Kidney capillary endothelial cell (primary cell): ENCODE measurements at regions not wholly inside any gene's neighbourhood (a gene's known extent, or its start where the extent isn't known, plus 50 kb on each side); places are given as distances from the start of the nearest gene placed in this dataset.
"Not testable (repeated sequence)": the region's sequence is repeated elsewhere in the genome, so short reads cannot be mapped to it uniquely, and the experiment has no call there.

Experiments
- DNase-seq: peaks from one replicate; pipeline ENCODE4 v3.0.0-alpha.2; 2018; ENCODE audit warnings: low spot score

DNA sequence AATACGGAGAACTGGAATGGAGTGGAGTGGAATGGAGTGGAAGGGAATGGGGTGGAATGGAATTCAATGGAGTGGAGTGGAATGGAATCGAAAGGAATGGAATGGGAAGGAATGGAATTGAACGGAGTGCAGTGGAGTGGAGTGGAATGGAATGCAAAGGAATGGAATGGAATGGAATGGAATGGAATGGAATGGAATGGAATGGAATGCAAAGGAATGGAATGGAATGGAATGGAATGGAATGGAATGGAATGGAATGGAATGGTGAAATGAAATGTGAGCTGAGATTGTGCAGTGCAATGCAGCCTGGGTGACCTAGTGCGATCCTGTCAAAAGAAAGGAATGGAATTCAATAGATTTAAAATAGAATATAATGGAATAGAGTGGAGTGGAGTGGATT, 357.3 kb upstream of the WSB1 start:
- DNase-seq, result not testable (repeated sequence)

GRCh38 chr17:26937750-26938322, 356.1 kb upstream of the WSB1 start:
- DNase-seq, result not testable (repeated sequence)

DNA sequence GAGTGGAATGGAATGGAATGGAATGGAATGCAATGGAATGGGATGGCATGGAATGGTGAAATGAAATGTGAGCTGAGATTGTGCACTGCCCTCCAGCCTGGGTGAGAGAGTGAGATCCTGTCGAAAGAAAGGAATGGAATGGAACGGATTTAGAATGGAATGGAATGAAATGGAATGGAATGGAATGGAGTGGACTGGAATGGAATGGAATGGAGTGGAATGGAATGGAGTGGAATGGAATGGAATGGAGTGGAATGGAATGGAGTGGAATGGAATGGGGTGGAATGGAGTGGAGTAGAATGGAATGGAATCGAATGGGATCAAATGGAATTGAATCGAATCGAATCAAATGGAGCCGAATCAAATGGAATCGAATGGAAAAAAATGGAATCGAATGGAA, 354.2 kb upstream of the WSB1 start:
- not testable (repeated sequence) for DNase-seq

DNA sequence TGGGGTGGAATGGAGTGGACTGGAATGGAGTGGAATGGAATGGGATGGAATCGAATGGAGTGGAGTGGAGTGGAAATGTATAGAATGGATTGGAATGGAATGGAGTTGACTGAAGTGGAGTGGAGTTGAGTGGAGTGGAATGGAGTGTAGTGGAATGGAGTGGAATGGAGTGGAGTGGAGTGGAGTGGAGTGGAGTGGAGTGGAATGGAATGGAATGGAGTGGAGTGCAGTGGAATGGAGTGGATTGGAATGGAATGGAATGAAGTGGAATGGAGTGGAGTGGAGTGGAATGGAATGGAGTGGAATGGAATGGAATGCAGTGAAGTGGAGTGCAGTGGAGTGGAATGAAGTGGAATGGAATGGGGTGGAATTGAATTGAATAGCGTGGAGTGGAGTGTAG, 353.3 kb upstream of the WSB1 start:
- DNase-seq, result not testable (repeated sequence)

DNA sequence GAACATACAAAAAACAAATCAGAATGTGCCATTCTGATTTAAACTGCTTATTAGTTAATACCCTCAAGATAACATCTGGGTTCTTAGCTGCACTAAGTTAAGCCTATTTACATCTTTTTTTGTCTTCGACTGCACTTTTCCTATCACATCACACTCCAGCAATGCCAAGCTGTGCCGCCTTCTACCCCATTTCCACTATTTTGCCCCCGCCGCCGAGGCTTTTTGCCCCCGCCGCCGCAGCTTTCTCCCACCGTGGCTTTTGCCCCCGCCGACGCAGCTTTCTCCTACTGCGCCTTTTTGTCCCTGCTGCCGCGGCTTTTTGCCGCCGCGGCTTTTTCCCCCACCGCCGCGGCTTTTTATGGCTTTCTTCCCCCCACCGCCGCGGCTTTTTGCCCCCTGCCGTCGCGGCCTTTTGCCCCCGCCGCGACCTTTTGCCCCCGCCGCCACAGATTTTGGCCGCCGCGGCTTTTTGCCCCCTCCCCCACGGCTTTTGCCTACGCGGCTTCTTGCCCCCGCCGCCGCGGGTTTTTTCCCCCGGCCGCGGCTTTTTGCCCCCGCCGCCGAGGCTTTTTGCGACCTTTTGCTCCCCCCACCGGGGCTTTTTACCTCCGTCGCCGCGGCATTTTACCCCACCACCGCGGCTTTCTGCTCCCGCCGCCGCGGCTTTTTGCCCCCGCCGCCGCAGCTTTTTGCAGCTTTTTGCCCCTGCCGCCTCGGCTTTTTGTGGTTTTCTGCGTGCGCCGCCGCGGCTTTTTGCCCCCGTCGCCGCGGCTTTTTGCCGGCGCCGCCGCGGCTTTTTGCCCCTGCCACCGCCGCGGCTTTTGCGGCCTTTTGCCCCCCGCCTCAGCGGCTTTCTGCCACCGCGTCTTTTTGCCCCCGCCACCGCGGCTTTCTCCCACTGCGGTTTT, 331.4 kb upstream of the WSB1 start:
- no peak for DNase-seq

- DNase-seq, result no peak
These were observed 330.8 kb upstream of the WSB1 start for GRCh38 chr17:26963163-26963503.

- DNase-seq, result not testable (repeated sequence)
These were observed 327.9 kb upstream of the WSB1 start for GRCh38 chr17:26965898-26966624.

GRCh38 chr17:26966625-26967179, 327.2 kb upstream of the WSB1 start:
- DNase-seq, result not testable (repeated sequence)

- DNase-seq, result not testable (repeated sequence)
These were observed 312.0 kb upstream of the WSB1 start for GRCh38 chr17:26981845-26982425.

GRCh38 chr17:26982563-26982962, 311.4 kb upstream of the WSB1 start:
- not testable (repeated sequence) for DNase-seq

DNA sequence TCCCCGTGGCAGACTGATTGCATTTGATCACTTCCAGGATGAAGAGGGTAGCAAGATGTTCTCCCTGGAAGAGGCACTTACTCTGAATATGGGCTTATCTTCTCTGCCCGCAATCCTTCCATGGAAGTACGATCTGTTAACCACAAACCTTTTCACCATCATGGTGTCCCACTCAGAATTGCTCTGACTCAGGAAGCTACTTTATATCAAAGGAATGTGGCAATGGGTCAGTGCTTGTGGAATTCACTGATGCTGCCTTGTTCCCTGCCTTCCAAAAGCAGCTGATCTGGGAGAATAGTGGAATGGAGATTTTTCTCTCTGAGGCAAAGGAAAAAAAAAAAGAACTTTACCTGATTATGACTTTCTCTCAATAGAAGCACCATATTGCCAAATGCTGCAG, 306.1 kb upstream of the WSB1 start:
- DNase-seq, result not testable (repeated sequence)

DNA sequence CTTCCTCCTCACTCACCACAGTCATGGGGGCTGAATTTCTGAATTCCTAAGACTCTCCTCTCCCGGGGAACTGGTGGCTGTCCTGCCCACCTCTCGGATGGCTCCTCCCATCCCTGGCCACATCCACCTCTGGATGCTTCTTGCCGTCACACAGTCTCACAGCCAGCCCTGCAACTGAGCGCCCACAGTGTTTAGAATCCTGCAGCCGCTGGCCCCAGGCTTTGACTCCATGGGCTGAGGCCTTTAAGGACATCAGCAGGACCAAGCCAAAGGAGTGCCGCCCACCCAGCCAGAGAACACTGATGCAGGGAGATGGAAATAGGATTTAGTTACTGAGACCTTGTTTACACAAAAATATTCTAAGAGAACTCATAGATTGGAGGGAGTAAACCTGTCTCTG, 299.3 kb upstream of the WSB1 start:
- not testable (repeated sequence) for DNase-seq

GRCh38 chr17:26996146-26996916, 297.6 kb upstream of the WSB1 start:
- DNase-seq, result not testable (repeated sequence)

DNA sequence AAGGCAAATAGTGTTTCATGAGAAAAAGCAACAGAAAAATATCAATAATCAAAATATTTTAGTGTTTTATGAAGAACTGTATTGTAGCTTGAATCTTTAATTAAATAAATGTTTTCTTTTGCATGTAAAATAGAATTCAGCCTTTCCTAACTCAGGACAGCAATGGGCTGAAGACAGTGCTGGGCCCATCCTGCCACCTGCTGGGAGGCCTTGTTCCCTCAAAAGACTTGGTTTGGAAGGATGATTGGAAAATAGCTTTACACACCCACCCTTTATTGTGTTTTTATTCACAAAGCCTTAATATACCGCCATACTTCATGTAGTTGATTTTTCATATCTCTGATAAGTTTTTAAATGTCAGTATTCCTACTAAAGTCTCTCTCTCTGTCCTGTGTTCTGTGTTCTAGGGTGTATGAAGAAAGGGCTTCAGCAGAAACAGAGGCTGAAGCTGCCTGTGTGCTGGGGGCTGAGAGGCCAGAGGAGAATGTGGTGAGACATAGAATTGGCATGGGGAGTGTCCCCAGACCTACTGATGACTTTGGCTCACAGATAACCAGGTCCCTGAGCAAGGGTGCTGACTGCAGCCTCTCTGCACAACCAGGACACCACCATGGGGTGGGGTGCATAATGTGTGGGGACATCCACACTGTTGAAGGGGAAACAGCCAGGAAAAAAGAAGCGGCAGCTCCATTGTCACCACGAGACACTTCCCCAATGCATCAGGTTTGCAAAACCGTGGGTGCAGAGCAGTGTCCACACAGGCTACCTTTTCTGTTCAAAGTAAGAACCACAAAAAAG, 286.0 kb upstream of the WSB1 start:
- DNase-seq, result not testable (repeated sequence)

DNA sequence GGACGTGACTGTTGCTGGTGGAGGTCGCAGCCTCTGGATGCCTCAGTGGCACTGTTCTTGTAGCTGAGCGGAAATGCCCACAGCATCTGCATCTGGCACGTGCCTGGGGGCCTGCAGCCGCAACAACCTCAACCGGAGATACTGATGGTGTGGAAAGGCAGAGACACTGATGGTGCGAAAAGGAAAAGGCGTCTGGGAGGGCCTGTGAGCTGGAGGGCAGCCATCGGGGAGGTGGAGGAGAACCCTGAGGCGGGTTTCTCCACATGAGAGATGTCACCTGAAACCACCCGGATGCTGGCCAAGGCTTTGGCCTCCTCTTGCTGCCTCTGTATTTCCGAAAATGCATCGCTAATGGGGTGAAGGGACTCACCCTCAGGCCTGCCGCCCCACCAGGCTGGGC, 284.8 kb upstream of the WSB1 start:
- DNase-seq, result no peak

DNA sequence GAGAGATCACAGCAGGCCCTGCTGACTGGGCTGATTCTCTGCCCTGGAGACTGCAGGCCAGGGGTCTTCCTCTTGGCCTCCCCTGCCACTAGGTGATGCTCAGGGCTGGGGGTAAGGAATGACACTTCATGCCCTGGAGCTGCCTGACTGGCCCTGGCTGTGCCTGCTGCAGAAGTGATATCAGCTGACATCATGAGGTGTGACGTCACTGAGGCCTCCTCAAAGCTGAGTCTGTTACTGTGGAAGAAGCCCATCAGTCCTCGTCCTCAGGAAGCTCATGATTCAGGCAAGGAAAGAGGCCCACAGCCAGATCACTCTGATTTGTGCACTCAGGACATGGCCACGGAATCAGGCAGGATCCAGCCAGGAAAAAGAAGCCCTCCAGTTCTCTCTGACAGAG, 283.8 kb upstream of the WSB1 start:
- DNase-seq, result not testable (repeated sequence)

DNA sequence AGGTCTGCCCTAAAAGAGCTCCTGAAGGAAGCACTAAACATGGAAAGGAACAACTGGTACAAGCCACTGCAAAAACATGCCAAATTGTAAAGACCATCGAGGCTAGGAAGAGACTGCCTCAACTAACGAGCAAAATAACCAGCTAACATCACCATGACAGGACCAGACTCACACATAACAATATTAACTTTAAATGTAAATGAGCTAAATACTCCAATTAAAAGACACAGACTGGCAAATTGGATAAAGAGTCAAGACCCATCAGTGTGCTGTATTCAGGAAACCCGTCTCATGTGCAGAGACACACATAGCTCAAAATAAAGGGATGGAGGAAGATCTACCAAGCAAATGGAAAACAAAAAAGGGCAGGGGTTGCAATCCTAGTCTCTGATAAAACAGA, 263.4 kb upstream of the WSB1 start:
- not testable (repeated sequence) for DNase-seq

- no peak for DNase-seq
These were observed 255.2 kb upstream of the WSB1 start for GRCh38 chr17:27038676-27039075.

DNA sequence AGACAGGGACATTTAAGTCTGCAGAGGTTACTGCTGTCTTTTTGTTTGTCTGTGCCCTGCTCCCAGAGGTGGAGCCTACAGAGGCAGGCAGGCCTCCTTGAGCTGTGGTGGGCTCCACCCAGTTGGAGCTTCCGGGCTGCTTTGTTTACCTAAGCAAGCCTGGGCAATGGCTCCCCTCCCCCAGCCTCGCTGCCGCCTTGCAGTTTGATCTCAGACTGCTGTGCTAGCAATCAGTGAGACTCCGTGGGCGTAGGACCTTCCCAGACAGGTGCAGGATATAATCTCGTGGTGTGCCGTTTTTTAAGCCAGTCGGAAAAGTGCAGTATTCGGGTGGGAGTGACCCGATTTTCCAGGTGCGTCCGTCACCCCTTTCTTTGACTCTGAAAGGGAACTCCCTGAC, 248.9 kb upstream of the WSB1 start:
- DNase-seq, result not testable (repeated sequence)

GRCh38 chr17:27049104-27049784, 244.7 kb upstream of the WSB1 start:
- no peak for DNase-seq
